GM20000 (cell line): ENCODE measurements at regions not wholly inside any gene's neighbourhood (a gene's known extent, or its start where the extent isn't known, plus 50 kb on each side); places are given as distances from the start of the nearest gene placed in this dataset.

Experiments used
- DNase-seq: peaks from one replicate; pipeline ENCODE4 v3.0.0; 2012; ENCODE audit warnings: low spot score
- TF ChIP-seq, protein P1 (sequence below): IDR thresholded peaks from 2 replicates; pipeline ENCODE4 v1.5.1; 2012; ENCODE audit warnings: mild to moderate bottlenecking, control low read depth; ENCODE audit errors: extremely low read depth, missing control alignments

DNA sequence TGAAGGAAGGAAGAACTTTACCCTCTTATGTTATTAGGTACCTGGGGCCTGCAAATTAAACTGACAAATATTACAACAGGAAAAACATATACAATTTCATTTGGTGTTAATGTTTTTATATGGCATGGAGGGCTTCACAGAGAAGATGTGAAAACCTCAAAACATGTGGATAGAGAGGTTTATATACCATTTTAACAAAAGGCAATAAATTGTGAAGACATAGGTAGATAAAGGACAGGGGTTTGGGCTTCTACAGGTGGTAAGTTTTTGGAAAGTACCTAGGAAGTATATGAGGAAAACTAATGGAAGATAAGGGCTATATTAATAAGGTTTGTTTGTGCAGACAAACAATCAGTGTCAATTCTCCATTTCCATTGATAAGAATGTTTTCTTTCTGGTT is 95.1 kb upstream of the ATF7IP start:
- TF ChIP-seq, protein P1, sequence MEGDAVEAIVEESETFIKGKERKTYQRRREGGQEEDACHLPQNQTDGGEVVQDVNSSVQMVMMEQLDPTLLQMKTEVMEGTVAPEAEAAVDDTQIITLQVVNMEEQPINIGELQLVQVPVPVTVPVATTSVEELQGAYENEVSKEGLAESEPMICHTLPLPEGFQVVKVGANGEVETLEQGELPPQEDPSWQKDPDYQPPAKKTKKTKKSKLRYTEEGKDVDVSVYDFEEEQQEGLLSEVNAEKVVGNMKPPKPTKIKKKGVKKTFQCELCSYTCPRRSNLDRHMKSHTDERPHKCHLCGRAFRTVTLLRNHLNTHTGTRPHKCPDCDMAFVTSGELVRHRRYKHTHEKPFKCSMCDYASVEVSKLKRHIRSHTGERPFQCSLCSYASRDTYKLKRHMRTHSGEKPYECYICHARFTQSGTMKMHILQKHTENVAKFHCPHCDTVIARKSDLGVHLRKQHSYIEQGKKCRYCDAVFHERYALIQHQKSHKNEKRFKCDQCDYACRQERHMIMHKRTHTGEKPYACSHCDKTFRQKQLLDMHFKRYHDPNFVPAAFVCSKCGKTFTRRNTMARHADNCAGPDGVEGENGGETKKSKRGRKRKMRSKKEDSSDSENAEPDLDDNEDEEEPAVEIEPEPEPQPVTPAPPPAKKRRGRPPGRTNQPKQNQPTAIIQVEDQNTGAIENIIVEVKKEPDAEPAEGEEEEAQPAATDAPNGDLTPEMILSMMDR: no peak
- DNase-seq: no peak

- DNase-seq: no peak
These were observed 92.2 kb upstream of the ATF7IP start for GRCh38 chr12:14272956-14273912.

GRCh38 chr12:14273913-14274311 is 91.6 kb upstream of the ATF7IP start:
- DNase-seq: no peak
- TF ChIP-seq, protein P1: no peak

More at GRCh38 chr12:14272956-14273912, 92.2 kb upstream of the ATF7IP start:
- TF ChIP-seq, protein P1: no peak

GRCh38 chr12:14275111-14275510 is 90.4 kb upstream of the ATF7IP start:
- TF ChIP-seq, protein P1: no peak
- no peak for DNase-seq

- DNase-seq: no peak
- TF ChIP-seq, protein P1: no peak
These were observed 89.6 kb upstream of the ATF7IP start for GRCh38 chr12:14275886-14276285.

DNA sequence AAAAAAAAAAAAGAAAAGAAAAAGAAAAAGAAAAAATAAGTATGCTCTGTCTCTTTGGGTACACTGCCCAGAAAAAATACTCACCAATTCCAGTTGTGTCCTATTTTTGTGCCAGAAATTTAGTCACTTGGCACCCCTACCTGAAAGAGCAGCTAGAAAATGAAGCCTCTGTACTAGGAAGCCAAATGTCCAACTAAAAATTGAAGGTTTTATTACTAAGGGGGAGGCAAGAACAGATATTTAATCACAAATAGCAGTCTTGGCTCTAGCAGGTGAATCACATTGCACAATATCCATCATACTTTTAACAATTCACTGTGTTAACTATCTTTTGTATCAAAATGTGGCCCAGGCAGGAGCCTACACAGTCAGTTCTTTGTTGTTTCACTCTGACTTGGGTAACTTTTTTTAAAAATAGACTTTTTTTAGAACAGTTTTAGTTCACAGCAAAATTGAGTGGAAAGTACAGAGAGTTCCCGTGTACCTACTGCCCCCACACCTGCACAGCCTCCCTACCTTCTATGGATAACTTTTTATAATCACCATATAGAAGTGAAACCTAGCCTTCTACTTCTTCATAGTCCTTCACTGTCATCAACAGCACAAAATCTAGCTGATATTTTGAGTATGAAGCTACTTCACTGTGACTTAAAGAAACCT is 87.1 kb upstream of the ATF7IP start:
- TF ChIP-seq, protein P1: no peak
- no peak for DNase-seq

DNA sequence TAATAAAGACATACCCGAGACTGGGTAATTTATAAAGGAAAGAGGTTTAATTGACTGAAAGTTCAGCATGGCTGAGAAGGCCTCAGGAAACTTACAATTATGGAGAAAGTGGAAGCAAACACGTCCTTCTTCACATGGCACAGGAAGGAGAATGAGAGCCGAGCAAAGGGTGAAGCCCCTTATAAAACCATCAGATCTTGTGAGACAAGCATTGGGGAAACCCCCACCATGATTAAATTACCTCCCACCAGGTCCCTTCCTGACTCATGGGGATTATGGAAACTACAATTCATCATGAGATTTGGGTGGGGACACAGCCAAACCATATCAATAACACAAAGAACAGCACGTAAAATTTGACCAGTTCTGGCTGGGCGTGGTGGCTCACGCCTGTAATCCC is 85.6 kb upstream of the ATF7IP start:
- no peak for DNase-seq
- TF ChIP-seq, protein P1: no peak
